Epithelial cell of proximal tubule (primary cell): ENCODE measurements at regions not wholly inside any gene's neighbourhood (a gene's known extent, or its start where the extent isn't known, plus 50 kb on each side); places are given as distances from the start of the nearest gene placed in this dataset.
"Not testable (repeated sequence)": the region's sequence is repeated elsewhere in the genome, so short reads cannot be mapped to it uniquely, and the experiment has no call there.

Source experiments
- DNase-seq: peaks from one replicate; pipeline ENCODE4 v3.0.0-alpha.2; 2011; ENCODE audit warnings: low read depth
- H3K4me3 ChIP-seq: 2 replicates; pipeline ENCODE4 v1.5.1; 2011; ENCODE audit warnings: low read depth, mild to moderate bottlenecking, low read length
- CTCF ChIP-seq: conservative IDR thresholded peaks from 2 replicates; pipeline ENCODE4 v1.5.1; 2012; ENCODE audit warnings: low read depth, mild to moderate bottlenecking, low read length

- no peak for TF ChIP-seq CTCF
- H3K4me3 ChIP-seq, result no peak overlapping the region
- no peak for DNase-seq
These were observed 121.9 kb upstream of the SULF2 start for GRCh38 chr20:47907031-47907675.

- no peak overlapping the region for H3K4me3 ChIP-seq
- no peak for DNase-seq
- no peak for TF ChIP-seq CTCF
These were observed 121.0 kb upstream of the SULF2 start for GRCh38 chr20:47906348-47906660.

- H3K4me3 ChIP-seq, result no peak overlapping the region
- TF ChIP-seq CTCF, result no peak
- no peak for DNase-seq
These were observed 120.5 kb upstream of the SULF2 start for GRCh38 chr20:47905628-47906347.

- not testable (repeated sequence) for H3K4me3 ChIP-seq, DNase-seq
These were observed 117.7 kb upstream of the SULF2 start for GRCh38 chr20:47903009-47903408.

- not testable (repeated sequence) for DNase-seq, H3K4me3 ChIP-seq
These were observed 114.0 kb upstream of the SULF2 start for GRCh38 chr20:47899313-47899712.

- no peak for TF ChIP-seq CTCF
- no peak overlapping the region for H3K4me3 ChIP-seq
- no peak for DNase-seq
These were observed 112.2 kb upstream of the SULF2 start for GRCh38 chr20:47897461-47897860.

- not testable (repeated sequence) for H3K4me3 ChIP-seq, DNase-seq
These were observed 107.4 kb upstream of the SULF2 start for GRCh38 chr20:47892681-47893080.

- DNase-seq, H3K4me3 ChIP-seq: not testable (repeated sequence)
These were observed 105.4 kb upstream of the SULF2 start for GRCh38 chr20:47890708-47891107.

GRCh38 chr20:47889751-47890150, 104.5 kb upstream of the SULF2 start:
- not testable (repeated sequence) for DNase-seq, H3K4me3 ChIP-seq

- TF ChIP-seq CTCF, result no peak
- H3K4me3 ChIP-seq, result no peak overlapping the region
- no peak for DNase-seq
These were observed 103.1 kb upstream of the SULF2 start for GRCh38 chr20:47888351-47888750.
